Panc1 (cell line): ENCODE measurements at regions not wholly inside any gene's neighbourhood (a gene's known extent, or its start where the extent isn't known, plus 50 kb on each side); places are given as distances from the start of the nearest gene placed in this dataset.

ENCODE experiments used
- ATAC-seq: fragments of 200-7000 bp; cut with Tn5 transposase; 2 replicates; pipeline ENCODE4 v1.9.1; 2020; ENCODE audit warnings: mild to moderate bottlenecking, moderate library complexity
- BruUV-seq: library from RNA; stranded (reverse); fragments of 400-500 nt; replicated peaks from 2 replicates; lab custom pipeline; 2021; lab: Mats Ljungman, UMichigan
- CTCF ChIA-PET: fragments of 300-600 bp; sonication (Branson Sonifier 250); formaldehyde crosslinking; loops from one replicate; lab custom pipeline; 2022; ENCODE audit warnings: antibody characterized with exemption; lab: Charles Lee
- POLR2A ChIA-PET: fragments of 300-600 bp; sonication (Branson Sonifier 250); formaldehyde crosslinking; loops from one replicate; lab custom pipeline; 2022; ENCODE audit warnings: antibody characterized with exemption; lab: Charles Lee
- DNase-seq: peaks from one replicate; pipeline ENCODE4 v3.0.0-alpha.2; 2010; ENCODE audit warnings: low read depth, low spot score
- H3K27ac ChIP-seq: 2 replicates; pipeline ENCODE4 v1.5.1; 2011; ENCODE audit warnings: mild to moderate bottlenecking, low read length, inconsistent platforms
- H3K27me3 ChIP-seq: fragments of 200-500 bp; sonication (Bioruptor generic); 2 replicates; pipeline ENCODE4 v1.6.0; 2014; ENCODE audit warnings: low read length, inconsistent platforms; ENCODE audit not compliant: control insufficient read depth, insufficient read depth
- H3K36me3 ChIP-seq: fragments of 200-500 bp; sonication (Bioruptor generic); 2 replicates; pipeline ENCODE4 v1.5.1; 2014; ENCODE audit warnings: inconsistent platforms, mild to moderate bottlenecking, low read length, moderate library complexity; ENCODE audit not compliant: control insufficient read depth, insufficient read depth
- H3K4me1 ChIP-seq: 2 replicates; pipeline ENCODE4 v1.5.1; 2011; ENCODE audit warnings: inconsistent platforms, mild to moderate bottlenecking, low read length, moderate library complexity; ENCODE audit not compliant: control insufficient read depth, insufficient read depth
- H3K4me3 ChIP-seq, 2 experiments: 2 replicates each; pipeline ENCODE4 v1.5.1; 2011 to 2012; ENCODE audit warnings: low read depth in 2 of 2, low read length in 2 of 2, mild to moderate bottlenecking in 2 of 2, inconsistent platforms in 1 of 2, moderate library complexity in 1 of 2
- H3K9me3 ChIP-seq: fragments of 200-500 bp; sonication (Bioruptor generic); 2 replicates; pipeline ENCODE4 v1.5.1; 2014; ENCODE audit warnings: low read depth, mild to moderate bottlenecking, inconsistent platforms, low read length, moderate library complexity; ENCODE audit not compliant: control insufficient read depth, insufficient read depth
- CTCF ChIP-seq: fragments of 450-650 bp; IDR thresholded peaks from 2 replicates; pipeline ENCODE4 v1.5.1; 2017; ENCODE audit warnings: mild to moderate bottlenecking
- POLR2AphosphoS5 ChIP-seq: IDR thresholded peaks from 2 replicates; pipeline ENCODE4 v1.6.1; 2012; ENCODE audit warnings: mild to moderate bottlenecking, low read depth, low read length, moderate library complexity
- SIN3A ChIP-seq: IDR thresholded peaks from 2 replicates; pipeline ENCODE4 v1.6.1; 2012; ENCODE audit warnings: low read depth, mild to moderate bottlenecking, low read length, moderate library complexity, borderline replicate concordance; ENCODE audit not compliant: insufficient read depth
- TCF7L2 ChIP-seq: IDR thresholded peaks from 2 replicates; pipeline ENCODE4 v1.6.1; 2011; ENCODE audit warnings: mild to moderate bottlenecking, low read depth, low read length, inconsistent platforms
- in situ Hi-C: cut with HindIII; loops from 2 replicates; pipeline ENCODE4 v1.10.0; 2016; ENCODE audit warnings: low sequenced_read_pairs, low pct_unique_long_range_greater_than_20kb
- intact Hi-C: fragments of 100-400 bp; cut with micrococcal nuclease; formaldehyde crosslinking; loops from one replicate; pipeline ENCODE4 v1.10.0; 2022; ENCODE audit not compliant: unreplicated experiment
- TF ChIP-seq, protein P1 (sequence below), 2 experiments: IDR thresholded peaks; 2 replicates each; pipeline ENCODE4 v1.6.1; 2011 to 2012; ENCODE audit warnings: low read depth in 2 of 2, control low read depth in 1 of 2, low read length in 1 of 2, mild to moderate bottlenecking in 1 of 2, moderate library complexity in 1 of 2; ENCODE audit not compliant: insufficient read depth in 1 of 2

DNA sequence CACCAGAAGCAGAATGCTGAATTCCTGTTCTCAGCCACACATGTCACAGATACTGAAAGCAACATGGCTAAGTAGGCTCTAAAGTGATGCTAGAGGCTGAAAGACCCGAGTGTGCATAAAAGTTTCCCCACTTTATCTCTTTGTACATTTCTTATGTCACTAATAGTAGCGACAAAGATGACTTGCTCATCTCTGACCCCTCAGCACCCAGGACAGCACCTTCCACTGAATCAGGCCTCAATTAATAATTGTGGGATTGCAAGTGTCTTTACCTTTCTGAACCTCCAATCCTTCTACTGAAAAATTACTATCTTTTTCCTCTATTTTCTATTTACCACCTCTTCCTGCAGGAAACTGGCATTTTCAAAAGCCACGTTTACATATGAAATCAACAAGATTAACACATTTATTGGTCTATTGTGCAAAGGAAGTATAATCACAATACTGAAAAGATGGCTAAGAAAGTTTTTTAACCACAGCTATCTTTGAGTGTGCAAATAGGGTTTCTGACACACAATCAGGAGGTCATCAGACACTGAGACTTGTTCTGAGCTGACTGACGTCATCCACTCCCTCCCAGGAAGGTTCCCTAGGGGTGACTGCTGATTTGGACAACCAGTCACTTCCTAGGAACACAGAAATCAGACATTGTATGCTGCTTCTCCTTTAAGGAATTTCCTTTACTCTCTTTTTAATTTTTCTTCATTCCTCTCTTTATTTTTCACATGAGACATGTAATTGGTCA, 213.9 kb upstream of the ISX start:
- intact Hi-C loops: no loop called here
- ChIA-PET POLR2A (no interaction called here), CTCF (interaction anchor here (0.6 to 0.7 kb wide), 2 partner anchors 13 to 910 kb away, joined by 3 to 11 read pairs; no protein-coding TSS in a partner anchor)
- no peak for DNase-seq
- Histone ChIP-seq H3K4me1 (no peaks in the 10 kb centered on the region), H3K27me3 (no peaks in the 10 kb centered on the region), H3K36me3 (no peaks in the 10 kb centered on the region), H3K27ac (no peak overlapping the region), H3K4me3 (no peak overlapping the region), H3K9me3 (no peaks in the 10 kb centered on the region)
- no TSS peak for BruUV-seq
- TF ChIP-seq CTCF (no peak), POLR2AphosphoS5 (no peak), SIN3A (no peak)
- TF ChIP-seq, protein P1, sequence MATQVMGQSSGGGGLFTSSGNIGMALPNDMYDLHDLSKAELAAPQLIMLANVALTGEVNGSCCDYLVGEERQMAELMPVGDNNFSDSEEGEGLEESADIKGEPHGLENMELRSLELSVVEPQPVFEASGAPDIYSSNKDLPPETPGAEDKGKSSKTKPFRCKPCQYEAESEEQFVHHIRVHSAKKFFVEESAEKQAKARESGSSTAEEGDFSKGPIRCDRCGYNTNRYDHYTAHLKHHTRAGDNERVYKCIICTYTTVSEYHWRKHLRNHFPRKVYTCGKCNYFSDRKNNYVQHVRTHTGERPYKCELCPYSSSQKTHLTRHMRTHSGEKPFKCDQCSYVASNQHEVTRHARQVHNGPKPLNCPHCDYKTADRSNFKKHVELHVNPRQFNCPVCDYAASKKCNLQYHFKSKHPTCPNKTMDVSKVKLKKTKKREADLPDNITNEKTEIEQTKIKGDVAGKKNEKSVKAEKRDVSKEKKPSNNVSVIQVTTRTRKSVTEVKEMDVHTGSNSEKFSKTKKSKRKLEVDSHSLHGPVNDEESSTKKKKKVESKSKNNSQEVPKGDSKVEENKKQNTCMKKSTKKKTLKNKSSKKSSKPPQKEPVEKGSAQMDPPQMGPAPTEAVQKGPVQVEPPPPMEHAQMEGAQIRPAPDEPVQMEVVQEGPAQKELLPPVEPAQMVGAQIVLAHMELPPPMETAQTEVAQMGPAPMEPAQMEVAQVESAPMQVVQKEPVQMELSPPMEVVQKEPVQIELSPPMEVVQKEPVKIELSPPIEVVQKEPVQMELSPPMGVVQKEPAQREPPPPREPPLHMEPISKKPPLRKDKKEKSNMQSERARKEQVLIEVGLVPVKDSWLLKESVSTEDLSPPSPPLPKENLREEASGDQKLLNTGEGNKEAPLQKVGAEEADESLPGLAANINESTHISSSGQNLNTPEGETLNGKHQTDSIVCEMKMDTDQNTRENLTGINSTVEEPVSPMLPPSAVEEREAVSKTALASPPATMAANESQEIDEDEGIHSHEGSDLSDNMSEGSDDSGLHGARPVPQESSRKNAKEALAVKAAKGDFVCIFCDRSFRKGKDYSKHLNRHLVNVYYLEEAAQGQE (IDR thresholded peaks at IDR 0.05; ENCODE audit: insufficient read depth in 1 of 2, low read depth in 2 of 2, low read length in 1 of 2): 0 out of 4 replicates have a peak, but pooled peaks of 1 of the 2 experiments have one; percentile 32
- ATAC-seq: no peak
- in situ Hi-C loops: no loop called here

- no peaks in the 10 kb centered on the region for H3K4me1 ChIP-seq
- ATAC-seq (no peak), DNase-seq (no peak)
- H3K36me3 ChIP-seq: no peaks in the 10 kb centered on the region
- H3K27ac ChIP-seq: no peak overlapping the region
- H3K27me3 ChIP-seq: no peaks in the 10 kb centered on the region
- ChIA-PET CTCF (no interaction called here), POLR2A (no interaction called here)
- intact Hi-C loops: no loop called here
- no TSS peak for BruUV-seq
- in situ Hi-C loops: no loop called here
- no peak overlapping the region for H3K4me3 ChIP-seq
- TF ChIP-seq TCF7L2: no peak
- no peaks in the 10 kb centered on the region for H3K9me3 ChIP-seq
These were observed 210.5 kb upstream of the ISX start for GRCh38 chr22:34855471-34855870.

DNA sequence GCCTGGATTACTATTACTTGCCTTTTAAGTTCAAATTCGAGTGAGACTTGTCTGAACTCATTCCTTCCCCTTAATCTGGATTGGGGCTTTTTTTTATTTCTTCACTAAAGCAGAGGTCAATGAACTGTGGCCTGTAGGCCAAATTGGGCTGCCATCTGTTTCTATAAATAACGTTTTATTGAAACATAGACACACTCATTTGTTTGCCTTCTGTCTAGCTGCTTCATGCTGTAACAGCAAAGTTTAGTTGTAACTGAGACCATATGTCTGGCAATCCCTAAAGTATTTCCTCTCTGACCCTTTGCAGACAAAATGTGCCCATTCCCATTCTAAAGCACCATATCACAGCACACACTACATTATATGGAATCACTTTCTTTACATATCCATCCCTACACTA, 207.9 kb upstream of the ISX start:
- intact Hi-C loops: no loop called here
- in situ Hi-C loops: no loop called here
- H3K27ac ChIP-seq: no peak overlapping the region
- ChIA-PET POLR2A (no interaction called here), CTCF (no interaction called here)
- no peak for TF ChIP-seq CTCF
- TF ChIP-seq, protein P1 (IDR thresholded peaks at IDR 0.05; ENCODE audit: insufficient read depth in 1 of 2, low read depth in 2 of 2, low read length in 1 of 2): no peak
- H3K4me1 ChIP-seq: no peaks in the 10 kb centered on the region
- BruUV-seq: no TSS peak
- H3K36me3 ChIP-seq: no peaks in the 10 kb centered on the region
- ATAC-seq: no peak
- no peak overlapping the region for H3K4me3 ChIP-seq
- H3K9me3 ChIP-seq: no peaks in the 10 kb centered on the region
- no peak for DNase-seq
- H3K27me3 ChIP-seq: no peaks in the 10 kb centered on the region
